Stomach (tissue), 8 donors: ENCODE measurements at regions not wholly inside any gene's neighbourhood (a gene's known extent, or its start where the extent isn't known, plus 50 kb on each side); places are given as distances from the start of the nearest gene placed in this dataset.

Experiments
- DNase-seq, 2 donors: peaks; one replicate each; pipeline versions ENCODE4 v3.0.0 to v3.0.0-alpha.2; 2013 to 2019
- H3K27ac ChIP-seq, 5 donors: fragments of 200-600 bp in 4 of 5; sonication (generic) in 4 of 5; one replicate each; pipeline ENCODE4 v1.5.1; 2013 to 2019; ENCODE audit warnings: mild to moderate bottlenecking in 1 of 5, moderate library complexity in 1 of 5
- H3K27me3 ChIP-seq, 3 donors: fragments of 200-600 bp; sonication (generic); one replicate each; pipeline ENCODE4 v1.5.1; 2017 to 2019; ENCODE audit warnings: mixed run types in 1 of 3
- H3K36me3 ChIP-seq, 4 donors: fragments of 200-600 bp; sonication (generic); 1 replicate in 3 of 4; 2 replicates in 1 of 4; pipeline ENCODE4 v1.5.1; 2016 to 2019
- H3K4me1 ChIP-seq, 4 donors: fragments of 200-600 bp; sonication (generic); one replicate each; pipeline ENCODE4 v1.5.1; 2016 to 2019
- H3K4me3 ChIP-seq, 4 donors: fragments of 200-600 bp; sonication (generic) in 3 of 4; one replicate each; pipeline ENCODE4 v1.5.1; 2016 to 2019; ENCODE audit warnings: mild to moderate bottlenecking in 1 of 4
- H3K9me3 ChIP-seq, 4 donors: fragments of 200-600 bp; sonication (generic); one replicate each; pipeline ENCODE4 v1.5.1; 2016 to 2019
- CTCF ChIP-seq, 7 experiments: fragments of 450-650 bp in 4 of 7; fragments of 200-600 bp in 3 of 7; sonication (generic) in 3 of 7; IDR thresholded peaks; one replicate each; pipeline ENCODE4 v1.5.1; 2016 to 2019; ENCODE audit warnings: antibody characterized with exemption in 7 of 7, control low read depth in 2 of 7, mild to moderate bottlenecking in 1 of 7
- EP300 ChIP-seq: sonication (generic); formaldehyde crosslinking; IDR thresholded peaks from one replicate; pipeline ENCODE4 v1.6.1; 2017; ENCODE audit warnings: antibody characterized with exemption
- POLR2A ChIP-seq, 4 donors: fragments of 450-650 bp; IDR thresholded peaks; one replicate each; pipeline ENCODE4 v1.6.1; 2016; ENCODE audit warnings: antibody characterized with exemption in 4 of 4, control low read depth in 2 of 4, mild to moderate bottlenecking in 1 of 4, moderate library complexity in 1 of 4
- POLR2AphosphoS5 ChIP-seq, 3 donors: sonication (generic); formaldehyde crosslinking; IDR thresholded peaks; one replicate each; pipeline ENCODE4 v1.6.1; 2016; ENCODE audit warnings: antibody characterized with exemption in 3 of 3
- WGBS, 5 donors: extraction: QIAGEN DNeasy Blood & Tissue Kit in 3 of 5; methylation state at CpG; one replicate each; pipeline versions ENCODE4 v1.1.5 to v1.1.7; 2013 to 2018; 5-methylcytosine and 5-hydroxymethylcytosine counted together
- intact Hi-C: fragments of 100-400 bp; cut with DNase I; formaldehyde crosslinking; loops from one replicate; pipeline ENCODE4 v1.15.1; 2023; ENCODE audit warnings: low total_unique reads
- donor health status: healthy with polysubstance abuse.
- donor health status: Bipolar disorder and iron deficiency.
- donor health status: healthy.

GRCh38 chr9:106017198-106017740, 322.9 kb downstream of the TMEM38B start:
- no peaks in the 10 kb centered on the region for H3K9me3 ChIP-seq
- H3K4me3 ChIP-seq: no peak overlapping the region
- H3K36me3 ChIP-seq: no peaks in the 10 kb centered on the region
- WGBS, 5 donors: 65 to 83% (median 72%) methylated on average over 4 of the region's 4 CpGs
- H3K4me1 ChIP-seq: no peaks in the 10 kb centered on the region
- intact Hi-C loops: no loop called here
- H3K27ac ChIP-seq: no peak overlapping the region
- no peaks in the 10 kb centered on the region for H3K27me3 ChIP-seq
- TF ChIP-seq POLR2A (IDR thresholded peaks at IDR 0.05) (no peak), EP300 (no peak), CTCF (IDR thresholded peaks at IDR 0.05) (no peak), POLR2AphosphoS5 (IDR thresholded peaks at IDR 0.05) (no peak)
- DNase-seq: no peak

- no peak for TF ChIP-seq POLR2A (IDR thresholded peaks at IDR 0.05)
- no peak for TF ChIP-seq EP300
- TF ChIP-seq CTCF (IDR thresholded peaks at IDR 0.05): no peak
- no peak for TF ChIP-seq POLR2AphosphoS5 (IDR thresholded peaks at IDR 0.05)
- H3K9me3 ChIP-seq: no peaks in the 10 kb centered on the region
- H3K4me3 ChIP-seq: no peak overlapping the region
- DNase-seq: peak in 1 of 2 donors; percentile 23
- no peaks in the 10 kb centered on the region for H3K4me1 ChIP-seq
- 19 to 27% (median 22%) methylated on average over 3 of the region's 3 CpGs for WGBS, 5 donors
- H3K27me3 ChIP-seq: no peaks in the 10 kb centered on the region
- H3K27ac ChIP-seq: no peak overlapping the region
- intact Hi-C loops: no loop called here
- H3K36me3 ChIP-seq: no peaks in the 10 kb centered on the region
These were observed 324.8 kb downstream of the TMEM38B start for GRCh38 chr9:106019039-106019680.

- no peaks in the 10 kb centered on the region for H3K36me3 ChIP-seq
- no peak for TF ChIP-seq EP300
- no peak for TF ChIP-seq POLR2AphosphoS5 (IDR thresholded peaks at IDR 0.05)
- TF ChIP-seq CTCF (IDR thresholded peaks at IDR 0.05): no peak
- no peak for TF ChIP-seq POLR2A (IDR thresholded peaks at IDR 0.05)
- no peaks in the 10 kb centered on the region for H3K4me1 ChIP-seq
- 81 to 88% (median 83%) methylated on average over 5 of the region's 5 CpGs for WGBS, 5 donors
- no peaks in the 10 kb centered on the region for H3K9me3 ChIP-seq
- H3K27ac ChIP-seq: no peak overlapping the region
- no peak overlapping the region for H3K4me3 ChIP-seq
- no peaks in the 10 kb centered on the region for H3K27me3 ChIP-seq
- intact Hi-C loops: no loop called here
- DNase-seq: no peak
These were observed 325.4 kb downstream of the TMEM38B start for GRCh38 chr9:106019702-106020101.

- Histone ChIP-seq H3K36me3 (no peaks in the 10 kb centered on the region), H3K27ac (no peak overlapping the region), H3K4me3 (no peak overlapping the region), H3K9me3 (no peaks in the 10 kb centered on the region), H3K27me3 (no peaks in the 10 kb centered on the region), H3K4me1 (no peaks in the 10 kb centered on the region)
- no peak for DNase-seq
- TF ChIP-seq POLR2AphosphoS5 (IDR thresholded peaks at IDR 0.05): no peak
- TF ChIP-seq CTCF (IDR thresholded peaks at IDR 0.05): no peak
- TF ChIP-seq POLR2A (IDR thresholded peaks at IDR 0.05): no peak
- TF ChIP-seq EP300: no peak
- intact Hi-C loops: no loop called here
- 92 to 99% (median 93%) methylated on average over 2 of the region's 2 CpGs for WGBS, 5 donors
These were observed 325.8 kb downstream of the TMEM38B start for GRCh38 chr9:106020186-106020585.
